ENCODE measurements at regions not wholly inside any gene's neighbourhood (a gene's known extent, or its start where the extent isn't known, plus 50 kb on each side); places are given as distances from the start of the nearest gene placed in this dataset. TPM values are rescaled to one million over a fixed set of nuclear protein-coding genes. Genes with fewer than 3 reads are reported as not detected.

DNA sequence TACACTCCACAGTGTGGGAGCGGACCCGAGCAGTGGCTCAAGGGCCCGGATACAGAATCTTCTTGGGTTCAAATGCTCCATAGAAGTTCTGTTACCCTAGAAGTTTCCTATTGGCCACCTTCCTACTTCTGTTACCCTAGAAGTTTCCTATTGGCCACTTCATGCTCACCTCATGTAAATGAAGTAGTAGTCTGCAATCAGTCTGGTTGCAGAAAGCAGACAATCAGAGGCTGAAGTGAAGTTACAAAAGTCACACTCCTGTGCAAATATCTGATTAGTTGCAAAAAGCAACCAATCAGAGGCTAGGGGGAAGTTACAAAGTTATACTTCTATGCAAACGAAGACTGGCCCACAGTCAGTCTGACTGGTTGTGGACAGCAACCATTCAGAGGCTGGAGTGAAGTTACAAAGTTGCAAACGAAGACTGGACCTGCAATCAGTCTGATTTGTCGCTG, 77.8 kb upstream of the CPNE8 start:
- TF ChIP-seq, protein P1, sequence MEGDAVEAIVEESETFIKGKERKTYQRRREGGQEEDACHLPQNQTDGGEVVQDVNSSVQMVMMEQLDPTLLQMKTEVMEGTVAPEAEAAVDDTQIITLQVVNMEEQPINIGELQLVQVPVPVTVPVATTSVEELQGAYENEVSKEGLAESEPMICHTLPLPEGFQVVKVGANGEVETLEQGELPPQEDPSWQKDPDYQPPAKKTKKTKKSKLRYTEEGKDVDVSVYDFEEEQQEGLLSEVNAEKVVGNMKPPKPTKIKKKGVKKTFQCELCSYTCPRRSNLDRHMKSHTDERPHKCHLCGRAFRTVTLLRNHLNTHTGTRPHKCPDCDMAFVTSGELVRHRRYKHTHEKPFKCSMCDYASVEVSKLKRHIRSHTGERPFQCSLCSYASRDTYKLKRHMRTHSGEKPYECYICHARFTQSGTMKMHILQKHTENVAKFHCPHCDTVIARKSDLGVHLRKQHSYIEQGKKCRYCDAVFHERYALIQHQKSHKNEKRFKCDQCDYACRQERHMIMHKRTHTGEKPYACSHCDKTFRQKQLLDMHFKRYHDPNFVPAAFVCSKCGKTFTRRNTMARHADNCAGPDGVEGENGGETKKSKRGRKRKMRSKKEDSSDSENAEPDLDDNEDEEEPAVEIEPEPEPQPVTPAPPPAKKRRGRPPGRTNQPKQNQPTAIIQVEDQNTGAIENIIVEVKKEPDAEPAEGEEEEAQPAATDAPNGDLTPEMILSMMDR (IDR thresholded peaks at IDR 0.05; ENCODE audit: insufficient read depth, low read length), result no peak
- peak; percentile 11 for DNase-seq (ENCODE audit: low read depth)
- peak overlapping the region; percentile 23 for H3K4me3 ChIP-seq (ENCODE audit: low read depth, low read length)

DNA sequence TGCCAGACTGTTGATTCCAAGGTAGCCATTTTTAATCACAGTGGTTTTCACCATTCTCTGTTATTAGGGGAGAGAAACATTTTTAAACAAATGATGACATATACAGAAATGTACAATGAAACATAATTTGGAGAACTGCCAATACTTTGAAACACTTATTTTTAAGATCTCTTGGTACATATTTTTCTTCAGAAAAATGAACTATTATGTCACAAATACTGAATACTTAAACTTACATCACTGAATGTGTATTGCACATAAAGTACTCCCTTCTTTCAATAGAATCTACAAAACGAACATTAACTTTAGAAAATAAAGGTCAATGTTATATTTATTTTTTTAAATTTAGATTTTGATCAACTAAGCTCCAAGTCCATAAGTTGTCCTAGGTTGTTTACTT, 71.7 kb upstream of the CPNE8 start:
- TF ChIP-seq, protein P1 (IDR thresholded peaks at IDR 0.05; ENCODE audit: insufficient read depth, low read length), result no peak
- H3K4me3 ChIP-seq (ENCODE audit: low read depth, low read length), result no peak overlapping the region
- no peak for DNase-seq (ENCODE audit: low read depth)

DNA sequence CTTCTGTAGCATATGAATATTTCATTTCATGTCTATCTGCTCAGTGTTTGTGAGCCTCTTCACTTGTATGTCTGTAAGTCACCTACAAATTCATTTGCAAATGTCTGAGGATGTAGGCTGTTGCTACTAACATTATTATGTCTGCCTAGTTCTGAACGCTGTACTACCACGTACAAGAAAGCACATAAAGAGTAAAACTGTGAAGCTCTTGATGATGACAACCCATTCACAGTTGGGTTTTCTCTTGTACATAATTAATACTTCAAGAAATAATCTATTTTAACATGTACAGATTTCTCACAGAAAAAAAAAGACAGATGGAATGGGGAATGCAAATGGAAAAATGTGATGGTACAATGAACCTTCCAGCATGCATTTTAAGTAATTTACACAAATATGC, 64.3 kb upstream of the CPNE8 start:
- H3K4me3 ChIP-seq (ENCODE audit: low read depth, low read length), result no peak overlapping the region
- DNase-seq (ENCODE audit: low read depth), result no peak
- TF ChIP-seq, protein P1 (IDR thresholded peaks at IDR 0.05; ENCODE audit: insufficient read depth, low read length), result no peak

DNA sequence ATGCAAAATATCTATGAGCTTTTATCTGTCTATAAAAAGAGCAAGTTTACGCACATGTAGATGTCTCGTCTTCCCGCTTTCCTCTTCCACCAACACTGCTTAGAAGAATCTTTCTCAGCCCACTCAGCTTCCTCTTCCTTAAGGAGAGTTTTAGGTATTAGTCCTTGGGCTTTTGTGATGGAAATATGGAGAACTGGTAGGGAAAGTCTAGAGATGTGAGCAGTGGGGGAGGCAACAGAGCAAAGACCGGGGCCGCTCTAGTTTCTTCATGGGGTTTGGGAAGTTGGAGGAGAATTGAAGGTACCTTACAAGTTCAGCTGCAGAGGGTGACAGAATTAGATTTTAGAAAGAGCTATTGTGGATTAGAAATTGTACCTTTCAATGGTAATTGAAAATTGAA, 56.3 kb upstream of the CPNE8 start:
- DNase-seq (ENCODE audit: low read depth), result no peak
- H3K4me3 ChIP-seq (ENCODE audit: low read depth, low read length), result no peak overlapping the region
- TF ChIP-seq, protein P1 (IDR thresholded peaks at IDR 0.05; ENCODE audit: insufficient read depth, low read length), result no peak

DNA sequence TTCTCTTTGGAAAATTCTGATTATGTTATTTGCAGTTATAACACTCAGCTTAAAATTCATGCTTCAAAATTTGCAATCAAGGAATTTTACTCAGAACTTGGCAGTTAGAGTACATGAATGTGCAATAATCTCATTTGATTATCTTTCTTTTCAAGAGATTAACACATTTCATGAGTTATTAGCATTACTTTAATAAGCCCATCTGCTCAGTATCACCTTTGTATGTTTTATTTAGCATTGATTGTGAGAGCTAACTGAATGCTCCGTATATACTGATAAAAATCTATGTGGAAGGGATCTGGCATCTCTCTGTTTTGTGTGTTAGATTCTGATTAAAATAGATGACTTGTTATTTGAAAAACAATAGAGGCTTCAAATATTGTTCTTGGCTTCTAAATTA, 55.6 kb upstream of the CPNE8 start:
- no peak for DNase-seq (ENCODE audit: low read depth)
- TF ChIP-seq, protein P1 (IDR thresholded peaks at IDR 0.05; ENCODE audit: insufficient read depth, low read length), result no peak
- H3K4me3 ChIP-seq (ENCODE audit: low read depth, low read length), result no peak overlapping the region

DNA sequence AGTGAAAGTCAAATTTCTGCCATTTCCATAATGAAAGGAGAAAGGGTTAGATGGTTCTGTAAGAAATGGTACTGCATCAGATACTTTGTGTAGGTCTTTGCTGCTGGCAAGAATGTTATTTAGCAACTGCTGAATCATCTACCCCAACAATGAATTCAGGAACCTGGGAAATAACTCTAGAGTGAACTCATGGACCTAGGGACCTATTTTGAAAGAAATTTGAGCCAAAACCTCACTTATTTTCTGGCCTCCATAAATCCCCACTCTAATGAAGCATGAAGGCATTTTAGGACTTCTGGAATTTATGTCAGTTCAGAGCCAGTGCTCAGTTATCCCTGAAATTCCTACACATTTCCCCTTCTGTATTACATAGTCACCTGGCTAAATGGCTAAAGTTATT, 50.9 kb upstream of the CPNE8 start:
- no peak overlapping the region for H3K4me3 ChIP-seq (ENCODE audit: low read depth, low read length)
- TF ChIP-seq, protein P1 (IDR thresholded peaks at IDR 0.05; ENCODE audit: insufficient read depth, low read length), result no peak
- DNase-seq (ENCODE audit: low read depth), result peak; percentile 80

Small RNA genes lying in the stretch of these regions (small RNA-seq; reads per million reads assigned to genes)
- not detected for gene AC084373.1

All from fibroblast of the aortic adventitia (primary cell).